CMK (cell line): ENCODE measurements at regions not wholly inside any gene's neighbourhood (a gene's known extent, or its start where the extent isn't known, plus 50 kb on each side); places are given as distances from the start of the nearest gene placed in this dataset.
A peak's percentile ranks its signal among the peaks of the same experiment; 100 is the strongest.
"Not testable (repeated sequence)": the region's sequence is repeated elsewhere in the genome, so short reads cannot be mapped to it uniquely, and the experiment has no call there.

Experiments
- DNase-seq: peaks from one replicate; pipeline ENCODE4 v3.0.0-alpha.2; 2010; ENCODE audit warnings: low read depth

- no peak for DNase-seq
Measured at GRCh38 chr1:68782890-68783289, 286.0 kb upstream of the DEPDC1 start.

- no peak for DNase-seq
Measured at GRCh38 chr1:68785328-68785727, 288.4 kb upstream of the DEPDC1 start.

- DNase-seq: no peak
Measured at GRCh38 chr1:68788762-68789161, 291.9 kb upstream of the DEPDC1 start.

GRCh38 chr1:68791800-68792199 is 294.9 kb upstream of the DEPDC1 start:
- no peak for DNase-seq

- no peak for DNase-seq
Measured at GRCh38 chr1:68795956-68796355, 299.1 kb upstream of the DEPDC1 start.

- no peak for DNase-seq
Measured at GRCh38 chr1:68796888-68797287, 300.0 kb upstream of the DEPDC1 start.

- no peak for DNase-seq
Measured at GRCh38 chr1:68798071-68798470, 301.2 kb upstream of the DEPDC1 start.

- no peak for DNase-seq
Measured at GRCh38 chr1:68799096-68799495, 302.2 kb upstream of the DEPDC1 start.

GRCh38 chr1:68800182-68800581 is 303.3 kb upstream of the DEPDC1 start:
- no peak for DNase-seq

- DNase-seq: no peak
Measured at GRCh38 chr1:68801440-68801839, 304.6 kb upstream of the DEPDC1 start.

- DNase-seq: no peak
Measured at GRCh38 chr1:68805097-68805641, 308.3 kb upstream of the DEPDC1 start.

GRCh38 chr1:68808351-68808750 is 311.5 kb upstream of the DEPDC1 start:
- peak; percentile 71 for DNase-seq

- no peak for DNase-seq
Measured at GRCh38 chr1:68811806-68812205, 314.9 kb upstream of the DEPDC1 start.

- no peak for DNase-seq
Measured at GRCh38 chr1:68812333-68812732, 315.5 kb upstream of the DEPDC1 start.

- DNase-seq: no peak
Measured at GRCh38 chr1:68814067-68814466, 317.2 kb upstream of the DEPDC1 start.

- DNase-seq: no peak
Measured at GRCh38 chr1:68815632-68816031, 318.8 kb upstream of the DEPDC1 start.

GRCh38 chr1:68817505-68818210 is 320.8 kb upstream of the DEPDC1 start:
- DNase-seq: not testable (repeated sequence)

GRCh38 chr1:68819190-68819829 is 322.4 kb upstream of the DEPDC1 start:
- peak; percentile 3 for DNase-seq

GRCh38 chr1:68820151-68820550 is 323.3 kb upstream of the DEPDC1 start:
- no peak for DNase-seq

- DNase-seq: no peak
Measured at GRCh38 chr1:68826836-68827235, 330.0 kb upstream of the DEPDC1 start.

GRCh38 chr1:68827261-68827660 is 330.4 kb upstream of the DEPDC1 start:
- DNase-seq: no peak

- no peak for DNase-seq
Measured at GRCh38 chr1:68828013-68828412, 331.1 kb upstream of the DEPDC1 start.

- DNase-seq: no peak
Measured at GRCh38 chr1:68831281-68831680, 334.4 kb upstream of the DEPDC1 start.

GRCh38 chr1:68848017-68848416 is 351.1 kb upstream of the DEPDC1 start:
- DNase-seq: no peak
